ENCODE measurements at regions not wholly inside any gene's neighbourhood (a gene's known extent, or its start where the extent isn't known, plus 50 kb on each side); places are given as distances from the start of the nearest gene placed in this dataset.

- Mint-ChIP-seq H3K36me3 (no peaks in the 10 kb centered on the region), H3K4me1 (no peaks in the 10 kb centered on the region), H3K9me3 (no peaks in the 10 kb centered on the region), H3K4me3 (no peak overlapping the region), H3K27ac (no peak overlapping the region), H3K27me3 (no peaks in the 10 kb centered on the region)
- no peak for DNase-seq
Measured at GRCh38 chr5:67407979-67408378, 211.4 kb upstream of the CD180 start.

DNA sequence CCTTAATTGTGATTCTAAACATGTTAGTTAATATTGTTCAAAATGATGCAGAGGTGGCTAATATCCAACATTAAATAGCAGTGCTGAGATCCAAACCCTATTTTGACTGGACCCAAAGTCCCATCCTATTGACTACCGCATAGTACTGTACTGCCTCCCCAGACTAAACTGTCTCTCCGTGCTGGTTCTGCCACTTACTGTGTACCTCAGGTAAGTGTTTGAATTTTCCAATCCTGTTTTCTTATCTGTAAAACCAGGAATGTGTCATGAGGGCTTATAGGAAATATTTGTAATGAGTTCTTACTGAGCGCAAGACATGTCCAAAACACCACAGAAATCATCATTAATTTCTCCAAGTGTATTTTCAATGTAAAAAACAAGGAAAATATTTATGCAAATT lies 209.2 kb upstream of the CD180 start:
- Mint-ChIP-seq H3K36me3 (no peaks in the 10 kb centered on the region), H3K27ac (no peak overlapping the region), H3K27me3 (no peaks in the 10 kb centered on the region), H3K4me3 (no peak overlapping the region), H3K9me3 (no peaks in the 10 kb centered on the region), H3K4me1 (no peaks in the 10 kb centered on the region)
- no peak for DNase-seq

DNA sequence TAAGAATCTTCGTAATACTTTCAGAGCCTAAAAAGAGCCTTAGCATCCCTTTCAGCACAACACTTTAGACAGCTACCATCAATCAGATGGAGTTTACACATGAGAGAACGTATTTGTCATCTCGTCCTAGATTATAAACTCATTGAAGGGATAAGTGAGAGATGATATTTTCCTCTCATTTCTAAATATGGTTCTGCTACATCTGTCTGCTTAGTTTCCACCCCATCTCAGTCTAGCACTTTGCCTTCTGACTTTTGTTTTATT lies 208.4 kb upstream of the CD180 start:
- Mint-ChIP-seq H3K27ac (no peak overlapping the region), H3K27me3 (no peaks in the 10 kb centered on the region), H3K9me3 (no peaks in the 10 kb centered on the region), H3K4me3 (no peak overlapping the region), H3K36me3 (no peaks in the 10 kb centered on the region), H3K4me1 (no peaks in the 10 kb centered on the region)
- no peak for DNase-seq

GRCh38 chr5:67404256-67405100 lies 207.9 kb upstream of the CD180 start:
- Mint-ChIP-seq H3K27ac (no peak overlapping the region), H3K4me3 (no peak overlapping the region), H3K36me3 (no peaks in the 10 kb centered on the region), H3K4me1 (no peaks in the 10 kb centered on the region), H3K27me3 (no peaks in the 10 kb centered on the region), H3K9me3 (no peaks in the 10 kb centered on the region)
- DNase-seq, result no peak

DNA sequence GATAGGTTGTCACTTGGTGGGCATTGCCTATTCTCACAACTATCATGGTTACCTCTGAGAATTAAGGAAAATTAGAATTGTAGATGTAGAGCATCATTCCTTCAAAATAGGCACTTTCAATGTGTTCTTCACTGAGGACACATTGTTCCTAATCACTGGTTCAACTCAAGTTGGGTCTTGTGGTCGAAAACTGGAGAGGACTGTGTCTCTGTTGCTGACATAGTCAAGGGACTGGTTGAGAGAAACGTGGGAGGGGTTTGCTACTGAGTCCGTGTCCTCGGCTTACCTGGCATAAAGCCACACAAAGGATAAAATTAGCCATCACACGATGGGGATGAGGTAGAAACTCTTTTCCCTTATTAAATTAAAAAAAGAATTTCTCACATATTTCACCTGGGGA lies 205.9 kb upstream of the CD180 start:
- Mint-ChIP-seq H3K27me3 (no peaks in the 10 kb centered on the region), H3K4me1 (no peaks in the 10 kb centered on the region), H3K4me3 (no peak overlapping the region), H3K27ac (no peak overlapping the region), H3K9me3 (no peaks in the 10 kb centered on the region), H3K36me3 (no peaks in the 10 kb centered on the region)
- DNase-seq, result no peak

- Mint-ChIP-seq H3K4me1 (no peaks in the 10 kb centered on the region), H3K4me3 (no peak overlapping the region), H3K36me3 (no peaks in the 10 kb centered on the region), H3K27me3 (no peaks in the 10 kb centered on the region), H3K27ac (no peak overlapping the region), H3K9me3 (no peaks in the 10 kb centered on the region)
- no peak for DNase-seq
Measured at GRCh38 chr5:67401172-67401571, 204.6 kb upstream of the CD180 start.

- no peak overlapping the region for H3K4me3 Mint-ChIP-seq
- H3K36me3 Mint-ChIP-seq, result no peaks in the 10 kb centered on the region
Measured at GRCh38 chr5:67400752-67401151, 204.2 kb upstream of the CD180 start.

GRCh38 chr5:67395790-67396418 lies 199.3 kb upstream of the CD180 start:
- no peaks in the 10 kb centered on the region for H3K36me3 Mint-ChIP-seq
- H3K9me3 Mint-ChIP-seq, result no peaks in the 10 kb centered on the region
- H3K4me3 Mint-ChIP-seq, result no peak overlapping the region
- no peaks in the 10 kb centered on the region for H3K4me1 Mint-ChIP-seq
- no peaks in the 10 kb centered on the region for H3K27me3 Mint-ChIP-seq
- no peak overlapping the region for H3K27ac Mint-ChIP-seq
- no peak for DNase-seq

More at GRCh38 chr5:67400752-67401151, 204.2 kb upstream of the CD180 start:
- Mint-ChIP-seq H3K27me3 (no peaks in the 10 kb centered on the region), H3K27ac (no peak overlapping the region), H3K4me1 (no peaks in the 10 kb centered on the region), H3K9me3 (no peaks in the 10 kb centered on the region)
- no peak for DNase-seq

DNA sequence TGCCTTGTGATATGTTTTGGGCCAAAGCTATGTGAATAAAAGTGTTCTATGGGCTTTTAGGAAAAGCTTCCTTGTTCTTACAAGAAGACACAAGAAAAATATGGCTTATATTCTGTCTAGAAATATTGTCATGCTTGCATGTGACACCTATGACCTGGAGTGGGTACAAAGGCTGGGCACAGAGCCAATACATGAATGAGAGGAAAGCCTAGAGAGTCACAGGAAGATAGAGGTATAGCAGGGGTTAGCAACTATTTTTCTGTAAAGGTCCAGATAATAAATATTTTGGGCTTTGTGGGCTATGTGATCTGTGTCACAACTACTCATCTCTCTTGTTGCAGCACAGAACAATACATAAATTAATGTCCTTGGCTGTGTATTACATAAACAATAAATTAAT lies 196.6 kb upstream of the CD180 start:
- H3K36me3 Mint-ChIP-seq, result no peaks in the 10 kb centered on the region
- DNase-seq, result no peak
- H3K27me3 Mint-ChIP-seq, result no peaks in the 10 kb centered on the region
- H3K27ac Mint-ChIP-seq, result no peak overlapping the region
- no peaks in the 10 kb centered on the region for H3K4me1 Mint-ChIP-seq
- no peak overlapping the region for H3K4me3 Mint-ChIP-seq
- H3K9me3 Mint-ChIP-seq, result no peaks in the 10 kb centered on the region

- Mint-ChIP-seq H3K36me3 (no peaks in the 10 kb centered on the region), H3K27me3 (no peaks in the 10 kb centered on the region), H3K9me3 (no peaks in the 10 kb centered on the region), H3K4me1 (no peaks in the 10 kb centered on the region), H3K4me3 (no peak overlapping the region), H3K27ac (no peak overlapping the region)
- no peak for DNase-seq
Measured at GRCh38 chr5:67390935-67391334, 194.3 kb upstream of the CD180 start.

- DNase-seq, result no peak
Measured at GRCh38 chr5:67383451-67383850, 186.9 kb upstream of the CD180 start.

GRCh38 chr5:67381236-67381880 lies 184.8 kb upstream of the CD180 start:
- H3K4me3 Mint-ChIP-seq, result no peak overlapping the region
- H3K4me1 Mint-ChIP-seq, result no peaks in the 10 kb centered on the region
- H3K36me3 Mint-ChIP-seq, result no peaks in the 10 kb centered on the region
- H3K27me3 Mint-ChIP-seq, result no peaks in the 10 kb centered on the region
- H3K27ac Mint-ChIP-seq, result no peak overlapping the region
- H3K9me3 Mint-ChIP-seq, result no peaks in the 10 kb centered on the region
- DNase-seq, result no peak

More at GRCh38 chr5:67383451-67383850, 186.9 kb upstream of the CD180 start:
- Mint-ChIP-seq H3K27me3 (no peaks in the 10 kb centered on the region), H3K4me1 (no peaks in the 10 kb centered on the region), H3K27ac (no peak overlapping the region), H3K36me3 (no peaks in the 10 kb centered on the region), H3K4me3 (no peak overlapping the region), H3K9me3 (no peaks in the 10 kb centered on the region)

GRCh38 chr5:67380431-67380830 lies 183.8 kb upstream of the CD180 start:
- no peaks in the 10 kb centered on the region for H3K27me3 Mint-ChIP-seq
- H3K36me3 Mint-ChIP-seq, result no peaks in the 10 kb centered on the region
- no peak for DNase-seq
- H3K4me3 Mint-ChIP-seq, result no peak overlapping the region
- H3K9me3 Mint-ChIP-seq, result no peaks in the 10 kb centered on the region
- H3K27ac Mint-ChIP-seq, result no peak overlapping the region
- no peaks in the 10 kb centered on the region for H3K4me1 Mint-ChIP-seq

DNA sequence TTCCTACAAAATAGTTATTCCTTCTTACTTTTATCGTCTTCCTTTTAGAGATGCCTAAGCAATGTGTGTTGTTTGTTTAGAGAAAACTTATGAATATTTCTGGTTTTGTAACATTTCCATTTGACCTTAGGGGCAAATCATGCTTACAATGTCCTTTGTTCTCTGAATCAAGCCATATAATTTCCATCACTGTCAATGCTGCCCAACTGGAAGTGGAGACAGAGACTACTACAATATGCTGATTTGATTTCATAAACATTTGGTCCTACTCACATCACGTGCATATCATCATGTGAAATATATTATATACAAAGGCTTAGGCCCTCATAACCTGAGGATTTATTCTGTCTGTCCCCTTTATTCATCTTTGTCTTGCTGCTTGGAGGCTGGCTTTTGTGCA lies 183.2 kb upstream of the CD180 start:
- no peaks in the 10 kb centered on the region for H3K9me3 Mint-ChIP-seq
- H3K27ac Mint-ChIP-seq, result no peak overlapping the region
- H3K4me3 Mint-ChIP-seq, result no peak overlapping the region
- DNase-seq, result no peak
- no peaks in the 10 kb centered on the region for H3K27me3 Mint-ChIP-seq
- no peaks in the 10 kb centered on the region for H3K4me1 Mint-ChIP-seq
- no peaks in the 10 kb centered on the region for H3K36me3 Mint-ChIP-seq

DNA sequence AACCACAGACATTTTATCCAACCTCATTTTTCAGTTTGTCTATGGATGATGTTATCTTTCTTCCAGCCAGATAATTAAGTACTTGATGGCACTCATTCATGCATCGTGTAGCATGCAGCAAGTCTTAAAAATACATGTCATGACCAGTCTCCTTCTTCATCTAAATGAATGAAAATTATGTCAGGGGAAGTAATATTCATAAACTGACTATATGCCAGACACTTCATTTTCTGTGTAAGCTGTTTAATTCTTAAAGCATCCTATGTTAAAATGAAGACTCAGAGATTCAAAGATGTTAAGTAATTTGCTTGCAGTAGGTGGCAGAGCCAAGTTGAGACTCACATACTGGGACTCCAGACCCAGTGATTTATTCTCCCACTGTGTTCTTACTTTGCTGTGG lies 181.7 kb upstream of the CD180 start:
- no peaks in the 10 kb centered on the region for H3K9me3 Mint-ChIP-seq
- no peak overlapping the region for H3K4me3 Mint-ChIP-seq
- no peaks in the 10 kb centered on the region for H3K36me3 Mint-ChIP-seq
- no peak for DNase-seq
- no peaks in the 10 kb centered on the region for H3K4me1 Mint-ChIP-seq
- no peaks in the 10 kb centered on the region for H3K27me3 Mint-ChIP-seq
- no peak overlapping the region for H3K27ac Mint-ChIP-seq

DNA sequence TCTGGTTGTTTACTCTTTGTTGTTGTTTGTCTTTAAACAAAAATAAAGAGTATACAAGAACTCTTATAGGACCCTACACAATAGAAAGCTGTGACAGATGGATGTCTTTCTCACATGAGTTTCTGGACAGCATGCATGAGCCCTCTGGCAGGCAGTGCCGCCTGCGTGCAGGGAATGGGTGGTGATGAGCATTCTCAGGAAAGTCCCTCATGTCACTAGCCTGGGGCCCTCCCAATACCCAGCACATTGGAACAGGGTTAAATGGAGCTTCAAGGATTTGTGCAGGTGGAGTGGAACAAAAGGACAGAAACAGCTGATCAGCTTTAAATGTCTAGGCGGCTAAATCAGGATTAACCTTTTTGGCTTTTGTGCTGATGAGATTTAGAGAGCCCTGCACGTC lies 181.0 kb upstream of the CD180 start:
- no peak for DNase-seq
- Mint-ChIP-seq H3K36me3 (no peaks in the 10 kb centered on the region), H3K27me3 (no peaks in the 10 kb centered on the region), H3K9me3 (no peaks in the 10 kb centered on the region), H3K4me1 (no peaks in the 10 kb centered on the region), H3K4me3 (no peak overlapping the region), H3K27ac (no peak overlapping the region)
